Posterior cingulate gyrus (tissue), 11 donors: ENCODE measurements at regions not wholly inside any gene's neighbourhood (a gene's known extent, or its start where the extent isn't known, plus 50 kb on each side); places are given as distances from the start of the nearest gene placed in this dataset.
"Not testable (repeated sequence)": the region's sequence is repeated elsewhere in the genome, so short reads cannot be mapped to it uniquely, and the experiment has no call there.

ENCODE experiments used
- DNase-seq, 10 donors: peaks; one replicate each; pipeline versions ENCODE4 v3.0.0 to v3.0.0-alpha.2; 2020 to 2021; ENCODE audit warnings: mixed read lengths in 3 of 10
- intact Hi-C: fragments of 100-400 bp; cut with DNase I; formaldehyde crosslinking; loops from one replicate; pipeline ENCODE4 v1.15.1; 2023

GRCh38 chr14:105630935-105631779 is 104.8 kb downstream of the TMEM121 start:
- DNase-seq, result peak in 3 of 10 donors; percentile 20 to 82 (median 79)

GRCh38 chr14:105632010-105632409 is 105.6 kb downstream of the TMEM121 start:
- intact Hi-C loops, result no loop called here
- DNase-seq, result peak in 2 of 10 donors; percentile 30 to 71

More at GRCh38 chr14:105630935-105631779, 104.8 kb downstream of the TMEM121 start:
- intact Hi-C loops, result not testable (repeated sequence)

- DNase-seq, result peak in 2 of 10 donors; percentile 51 to 74
- intact Hi-C loops, result not testable (repeated sequence)
These were observed 107.2 kb downstream of the TMEM121 start for GRCh38 chr14:105633596-105633995.

GRCh38 chr14:105635560-105635959 is 109.2 kb downstream of the TMEM121 start:
- intact Hi-C loops, result no loop called here
- peak in 3 of 10 donors; percentile 43 to 55 (median 50) for DNase-seq

GRCh38 chr14:105636021-105636420 is 109.6 kb downstream of the TMEM121 start:
- DNase-seq, result peak in 1 of 10 donors; percentile 66
- intact Hi-C loops, result not testable (repeated sequence)

- intact Hi-C loops, result no loop called here
- no peak for DNase-seq
These were observed 110.6 kb downstream of the TMEM121 start for GRCh38 chr14:105636935-105637334.

GRCh38 chr14:105637345-105637744 is 111.0 kb downstream of the TMEM121 start:
- intact Hi-C loops, result not testable (repeated sequence)

GRCh38 chr14:105639969-105640931 is 113.9 kb downstream of the TMEM121 start:
- peak in 2 of 10 donors; percentile 62 to 79 for DNase-seq
- intact Hi-C loops, result not testable (repeated sequence)

More at GRCh38 chr14:105637345-105637744, 111.0 kb downstream of the TMEM121 start:
- peak in 1 of 10 donors; percentile 19 for DNase-seq

GRCh38 chr14:105641075-105641937 is 114.9 kb downstream of the TMEM121 start:
- DNase-seq, result peak in 2 of 10 donors; percentile 36 to 45
- intact Hi-C loops, result no loop called here

- intact Hi-C loops, result not testable (repeated sequence)
- peak in 2 of 10 donors; percentile 62 to 76 for DNase-seq
These were observed 115.6 kb downstream of the TMEM121 start for GRCh38 chr14:105641951-105642350.

- DNase-seq, result peak in 2 of 10 donors; percentile 34 to 80
- intact Hi-C loops, result not testable (repeated sequence)
These were observed 116.1 kb downstream of the TMEM121 start for GRCh38 chr14:105642486-105642885.

GRCh38 chr14:105643406-105644052 is 117.1 kb downstream of the TMEM121 start:
- peak in 2 of 10 donors; percentile 70 to 80 for DNase-seq
- intact Hi-C loops, result not testable (repeated sequence)

GRCh38 chr14:105644053-105644435 is 117.7 kb downstream of the TMEM121 start:
- DNase-seq, result peak in 2 of 10 donors; percentile 35 to 47
- intact Hi-C loops, result not testable (repeated sequence)

GRCh38 chr14:105644457-105644856 is 118.1 kb downstream of the TMEM121 start:
- intact Hi-C loops, result not testable (repeated sequence)
- DNase-seq, result peak in 2 of 10 donors; percentile 77 to 85

GRCh38 chr14:105644891-105645290 is 118.5 kb downstream of the TMEM121 start:
- DNase-seq, intact Hi-C loops: not testable (repeated sequence)

- DNase-seq, intact Hi-C loops: not testable (repeated sequence)
These were observed 119.0 kb downstream of the TMEM121 start for GRCh38 chr14:105645389-105645788.

- peak in 2 of 10 donors; percentile 79 to 81 for DNase-seq
- intact Hi-C loops, result no loop called here
These were observed 119.8 kb downstream of the TMEM121 start for GRCh38 chr14:105646175-105646574.

- intact Hi-C loops, result not testable (repeated sequence)
- DNase-seq, result peak in 2 of 10 donors; percentile 50 to 51
These were observed 120.4 kb downstream of the TMEM121 start for GRCh38 chr14:105646711-105647281.

GRCh38 chr14:105647426-105647783 is 121.0 kb downstream of the TMEM121 start:
- intact Hi-C loops, result not testable (repeated sequence)
- peak in 2 of 10 donors; percentile 17 to 34 for DNase-seq
